HG03432 (cell line): ENCODE measurements at regions not wholly inside any gene's neighbourhood (a gene's known extent, or its start where the extent isn't known, plus 50 kb on each side); places are given as distances from the start of the nearest gene placed in this dataset.
"Not testable (repeated sequence)": the region's sequence is repeated elsewhere in the genome, so short reads cannot be mapped to it uniquely, and the experiment has no call there.

Source experiments
- ATAC-seq: cut with Tn5 transposase; IDR thresholded peaks from one replicate; pipeline ENCODE4 v1.9.1; 2021; ENCODE audit warnings: mild to moderate bottlenecking, moderate library complexity; ENCODE audit not compliant: unreplicated experiment

DNA sequence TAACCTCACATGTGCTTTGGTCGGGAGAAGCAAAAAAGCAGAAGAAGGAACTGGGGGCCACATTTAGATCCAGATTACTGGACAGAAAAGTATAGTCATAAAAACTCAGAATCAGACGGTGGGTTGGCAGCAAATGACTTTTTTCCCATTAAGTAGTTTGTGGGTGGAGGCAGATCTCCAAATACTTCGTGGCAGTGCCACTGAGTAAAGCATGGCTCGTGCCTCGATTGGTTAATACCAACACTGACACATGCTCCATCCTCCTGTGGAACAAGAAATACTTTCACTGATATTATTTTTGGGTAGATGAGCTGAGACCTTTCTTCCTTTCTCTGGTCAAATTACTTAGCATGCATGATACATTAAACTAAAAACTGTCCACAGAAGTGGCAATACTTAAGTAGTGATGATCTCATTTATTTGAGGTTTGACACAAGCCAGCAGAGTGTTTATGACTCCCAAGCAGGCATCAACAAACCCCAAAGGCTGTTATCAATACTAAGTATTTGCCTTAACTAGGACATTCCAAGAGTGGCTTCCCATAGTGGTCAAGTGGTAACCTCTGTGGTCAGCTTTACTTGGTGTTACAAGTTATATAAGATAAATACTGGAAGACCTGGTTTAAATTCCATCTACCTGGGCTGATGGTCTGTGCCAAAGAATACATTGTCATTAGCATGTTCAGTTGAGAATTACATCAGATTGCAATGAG lies 500.0 kb upstream of the RUNX1 start:
- no peak for ATAC-seq

DNA sequence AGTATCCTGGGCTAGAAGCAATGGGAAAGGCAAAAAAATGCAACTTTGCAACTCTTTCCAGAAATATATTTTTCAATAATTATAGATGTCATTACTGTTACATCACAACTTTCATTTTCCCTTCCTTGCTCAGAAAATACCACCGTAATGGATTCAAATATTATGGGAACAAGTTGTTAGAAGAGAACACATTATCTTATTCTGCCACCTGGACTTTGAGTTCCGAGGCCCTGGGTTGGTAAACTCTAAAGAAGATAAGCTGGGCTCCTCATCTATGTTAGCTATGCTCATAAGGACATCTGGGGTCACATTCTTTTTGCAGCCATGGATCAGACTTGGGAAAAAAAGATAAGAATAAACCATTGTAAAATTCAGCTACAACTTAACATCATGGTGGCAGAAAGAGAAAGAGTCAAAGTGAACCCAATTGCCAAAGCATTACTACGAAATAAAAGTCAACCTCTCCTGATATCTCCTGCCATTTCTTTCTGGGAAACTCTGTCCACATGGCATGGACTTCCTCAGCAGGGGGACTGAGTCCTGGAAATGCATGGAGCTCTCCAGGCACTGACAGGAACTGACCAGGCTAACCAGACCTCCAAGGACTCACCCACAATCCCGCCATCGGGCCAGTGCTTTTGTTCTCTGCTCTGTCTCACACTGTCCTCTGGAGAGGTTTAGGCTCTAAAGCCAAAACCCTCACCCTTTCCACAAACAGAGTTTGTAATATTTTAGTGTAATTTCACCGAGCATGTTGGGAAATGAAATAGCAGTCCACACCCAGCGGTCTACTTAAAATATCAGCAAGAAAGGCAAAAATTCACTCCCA lies 499.1 kb upstream of the RUNX1 start:
- ATAC-seq = no peak

DNA sequence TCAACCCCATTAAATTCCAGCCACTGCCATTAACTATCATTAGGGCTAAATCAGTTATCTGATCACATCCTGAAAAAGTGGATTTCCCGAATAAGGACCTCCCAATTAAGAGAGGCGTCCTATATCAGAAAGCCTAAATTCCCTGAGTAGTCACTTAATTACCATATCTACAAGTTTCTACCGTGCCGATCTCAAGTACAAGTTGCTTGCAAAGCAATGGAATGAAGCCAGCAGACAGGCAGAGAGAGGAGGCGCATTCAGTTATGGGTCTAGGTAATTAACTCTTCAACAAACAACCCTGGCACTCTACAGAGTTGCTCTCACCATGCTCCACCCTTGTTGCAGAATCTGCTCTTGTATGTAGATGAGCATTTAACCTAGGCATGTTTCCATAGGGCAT lies 494.6 kb upstream of the RUNX1 start:
- no peak for ATAC-seq

DNA sequence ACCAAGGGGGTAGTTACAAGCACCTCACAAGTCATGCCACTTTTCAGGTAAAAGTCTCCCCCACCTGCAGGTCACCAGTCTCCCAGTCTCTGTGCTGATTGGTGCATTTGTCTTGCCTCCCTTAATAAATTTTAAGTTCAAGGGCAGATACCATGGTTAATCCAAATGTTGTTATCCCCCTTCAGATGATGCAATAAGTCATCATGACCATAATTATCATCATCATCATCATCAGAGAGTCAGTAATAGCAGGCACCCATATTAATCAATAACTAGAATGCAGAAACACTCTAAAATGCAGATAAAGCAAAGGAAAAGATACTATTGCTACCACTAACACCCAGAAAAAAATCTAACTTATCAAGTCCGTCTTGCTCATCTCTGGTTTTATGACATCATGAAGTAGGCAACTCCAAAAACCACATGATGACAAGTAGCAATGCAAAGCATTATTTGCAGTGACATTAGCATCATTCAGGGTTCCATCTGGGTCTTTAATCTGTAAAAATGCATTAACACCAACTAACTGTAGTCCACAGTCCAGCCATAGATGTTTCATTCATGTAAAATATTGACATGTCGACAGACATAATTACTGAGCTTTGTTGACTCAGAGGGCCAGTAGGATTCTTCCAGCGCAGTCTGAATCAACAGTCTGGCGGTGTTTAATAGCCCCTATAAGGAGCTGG lies 492.0 kb upstream of the RUNX1 start:
- ATAC-seq = no peak

DNA sequence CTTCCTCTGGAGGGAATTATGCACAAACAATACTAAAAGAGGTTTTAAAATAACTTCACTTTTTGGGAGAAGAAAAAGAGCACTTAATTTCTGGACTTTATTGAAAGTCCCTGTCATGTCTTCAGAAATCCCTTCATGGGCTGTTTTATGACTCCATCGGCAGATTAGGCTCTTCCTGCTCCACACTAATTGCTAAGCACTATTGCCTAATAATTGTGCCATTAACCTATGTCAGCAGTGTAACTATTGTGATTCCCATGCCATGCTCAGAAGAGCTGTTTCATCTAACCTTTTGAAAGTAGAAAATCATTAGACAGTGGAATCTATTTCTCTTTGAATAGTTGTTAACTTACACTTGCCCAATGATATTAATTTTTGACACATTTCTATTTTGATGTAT lies 489.3 kb upstream of the RUNX1 start:
- ATAC-seq = no peak

DNA sequence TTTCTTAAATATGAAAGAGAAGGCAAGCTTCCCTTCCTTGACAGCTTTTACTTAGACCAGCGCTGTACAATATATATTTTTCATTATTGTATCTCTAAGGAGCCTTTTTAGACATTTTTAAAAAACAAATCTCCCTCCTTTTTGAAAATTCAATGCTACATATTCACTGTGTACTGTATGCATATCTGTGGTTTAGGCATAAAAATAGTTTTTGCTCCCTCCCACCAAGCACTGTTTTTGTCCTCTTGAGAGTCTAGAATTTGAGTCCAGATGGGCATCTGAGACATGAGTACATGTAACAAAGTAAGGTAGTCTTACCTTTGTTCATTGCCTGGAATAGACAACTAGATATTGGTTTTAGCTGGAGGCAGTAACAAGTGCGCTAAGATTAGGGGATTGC lies 488.5 kb upstream of the RUNX1 start:
- ATAC-seq = no peak

DNA sequence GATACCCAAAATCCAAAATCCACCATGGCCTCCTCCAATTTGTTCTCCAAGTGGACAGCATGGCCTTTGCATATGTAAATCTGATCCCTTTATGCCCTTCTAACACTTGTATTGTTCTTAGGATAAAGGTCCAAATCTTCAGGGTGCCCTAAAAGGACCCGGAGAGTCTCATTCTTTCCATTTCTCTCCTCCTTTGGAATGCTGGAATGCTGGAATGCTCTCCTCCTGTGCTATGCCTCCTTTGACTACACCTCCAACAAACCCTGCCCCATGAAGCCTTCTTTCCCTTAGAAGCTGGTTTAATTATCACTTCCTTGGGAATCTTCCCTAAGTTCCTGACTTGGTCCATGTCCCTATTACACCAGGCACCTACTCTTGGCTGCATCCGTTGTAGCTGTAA lies 484.8 kb upstream of the RUNX1 start:
- no peak for ATAC-seq

DNA sequence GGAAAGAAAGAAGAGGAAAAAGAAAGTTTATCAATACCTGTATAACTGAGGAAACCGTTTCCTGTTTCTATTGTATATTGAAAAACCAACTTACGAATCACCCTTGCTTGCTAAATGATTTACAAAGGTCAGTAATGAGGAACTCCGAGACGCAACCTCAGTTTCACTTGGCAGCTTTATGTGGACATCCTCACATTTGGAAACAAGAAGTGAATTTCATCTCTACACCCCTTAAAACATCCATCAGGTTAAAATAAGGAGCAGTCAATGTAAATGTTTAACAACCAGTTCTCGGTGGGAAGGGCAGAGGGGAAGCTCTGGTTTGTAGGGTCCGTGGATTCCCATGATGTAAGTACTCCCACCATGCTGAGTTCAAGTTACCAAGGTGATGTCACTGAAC lies 481.7 kb upstream of the RUNX1 start:
- no peak for ATAC-seq

DNA sequence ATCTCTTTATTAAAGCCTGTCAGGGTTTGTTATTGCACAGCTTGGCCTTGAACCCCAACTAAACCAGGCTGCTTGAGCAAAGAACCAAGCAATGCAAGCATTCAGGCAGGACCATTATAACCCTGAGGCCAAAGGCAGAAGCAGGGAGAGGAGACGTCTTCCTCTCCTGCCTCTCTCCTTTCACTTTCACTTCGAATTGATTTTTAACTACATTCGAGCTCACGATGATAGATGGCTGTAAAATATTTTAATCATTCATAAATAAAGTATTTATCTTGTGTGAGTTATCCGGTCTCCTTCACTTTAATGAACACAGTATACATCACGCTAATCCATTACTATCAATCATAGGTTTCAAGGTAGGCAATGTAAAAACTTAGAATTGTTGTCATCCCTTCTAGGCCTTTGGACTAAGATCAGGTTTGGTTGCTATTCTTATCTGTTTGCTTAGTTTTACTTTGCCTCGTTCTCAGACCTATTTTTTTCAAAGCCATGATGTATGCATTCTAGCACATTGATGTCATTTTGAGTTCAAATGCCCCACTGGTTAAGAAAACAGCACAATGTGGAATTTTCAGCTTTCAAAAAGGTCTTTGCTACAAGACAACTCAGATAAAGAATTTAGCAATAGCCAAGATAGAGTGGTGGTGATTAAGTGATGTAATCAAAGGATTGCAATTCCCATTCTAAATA lies 480.2 kb upstream of the RUNX1 start:
- peak; percentile 65 for ATAC-seq

DNA sequence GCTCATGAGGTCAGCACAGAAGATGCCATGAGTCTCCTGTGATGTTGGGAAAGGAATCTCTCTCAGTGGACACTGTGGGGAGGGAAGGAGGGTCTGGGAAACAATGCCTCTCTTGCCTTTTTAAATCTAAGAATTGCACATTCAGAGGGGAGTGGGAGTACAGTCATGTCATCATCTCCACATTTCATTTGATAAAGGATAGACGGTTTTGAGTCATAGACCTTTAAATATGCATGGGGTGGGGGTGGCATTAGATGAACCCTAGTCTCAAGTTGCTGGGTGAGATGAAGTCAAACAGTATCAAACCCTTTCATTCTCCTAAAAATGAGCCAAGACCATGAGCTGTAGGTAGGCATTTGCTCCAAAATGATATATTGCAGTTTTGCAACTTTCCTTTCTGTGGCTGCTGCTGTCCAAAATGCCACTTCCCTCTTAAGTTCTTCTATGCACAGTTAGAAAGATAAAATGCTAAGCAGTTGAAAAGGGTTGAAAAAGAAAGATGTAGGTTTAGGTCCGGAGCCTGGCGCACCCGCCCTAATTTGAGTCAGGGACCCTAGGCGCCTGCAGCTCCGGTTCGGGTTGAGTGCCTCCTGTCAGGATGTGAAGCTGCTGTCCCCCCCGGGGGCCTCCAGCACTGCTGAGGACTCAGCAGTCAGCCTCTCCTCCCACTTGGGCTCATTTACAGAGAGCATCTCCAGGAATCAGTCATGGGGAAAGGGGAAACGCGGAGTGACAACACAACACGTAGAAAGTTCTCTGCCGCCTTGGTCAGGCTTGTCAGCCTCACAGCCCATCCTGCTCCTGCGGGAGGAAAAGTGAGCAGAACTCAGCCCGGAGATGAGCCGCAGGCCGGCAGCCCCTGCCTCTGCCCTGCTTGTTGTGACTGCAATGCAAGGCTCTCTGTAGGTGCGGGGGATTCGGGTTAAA lies 479.3 kb upstream of the RUNX1 start:
- ATAC-seq = peak; percentile 63

DNA sequence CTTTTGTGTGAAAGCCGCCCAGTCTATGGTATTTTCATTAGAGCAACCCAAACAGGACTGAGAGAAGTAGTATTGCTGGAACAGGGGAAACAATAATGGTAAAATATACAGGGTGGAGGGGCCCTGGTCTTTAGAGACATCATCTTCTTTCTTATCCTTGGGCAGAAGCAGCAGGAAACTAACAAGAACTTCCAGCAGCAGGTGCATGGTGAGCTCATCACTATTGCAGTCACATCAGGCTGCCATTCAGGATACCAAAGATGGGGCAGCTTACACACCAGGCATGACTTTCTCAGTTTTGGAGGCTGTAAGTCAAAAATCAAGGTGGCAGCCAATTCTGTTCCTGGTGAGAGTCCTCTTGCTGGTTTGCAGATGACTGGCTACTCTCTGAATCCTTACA lies 478.3 kb upstream of the RUNX1 start:
- ATAC-seq = no peak

DNA sequence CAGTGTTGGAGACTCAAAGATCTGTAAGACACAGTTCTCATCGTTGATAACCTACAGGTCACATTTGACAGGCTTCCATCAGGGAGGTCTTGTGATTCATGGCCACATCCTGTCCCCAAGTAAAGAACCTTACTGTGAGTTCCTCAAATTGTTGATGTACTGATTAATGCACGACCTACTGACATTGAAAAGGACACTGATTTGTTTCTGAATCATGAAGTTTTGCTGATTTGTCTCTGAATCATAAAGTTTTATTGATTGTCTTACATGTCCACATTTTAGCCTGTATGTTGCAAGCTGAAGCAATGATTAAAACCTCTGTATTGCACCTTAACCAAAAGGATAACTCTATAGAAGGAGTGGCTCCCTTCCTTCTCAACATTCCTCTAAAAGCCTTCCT lies 476.3 kb upstream of the RUNX1 start:
- ATAC-seq = no peak

DNA sequence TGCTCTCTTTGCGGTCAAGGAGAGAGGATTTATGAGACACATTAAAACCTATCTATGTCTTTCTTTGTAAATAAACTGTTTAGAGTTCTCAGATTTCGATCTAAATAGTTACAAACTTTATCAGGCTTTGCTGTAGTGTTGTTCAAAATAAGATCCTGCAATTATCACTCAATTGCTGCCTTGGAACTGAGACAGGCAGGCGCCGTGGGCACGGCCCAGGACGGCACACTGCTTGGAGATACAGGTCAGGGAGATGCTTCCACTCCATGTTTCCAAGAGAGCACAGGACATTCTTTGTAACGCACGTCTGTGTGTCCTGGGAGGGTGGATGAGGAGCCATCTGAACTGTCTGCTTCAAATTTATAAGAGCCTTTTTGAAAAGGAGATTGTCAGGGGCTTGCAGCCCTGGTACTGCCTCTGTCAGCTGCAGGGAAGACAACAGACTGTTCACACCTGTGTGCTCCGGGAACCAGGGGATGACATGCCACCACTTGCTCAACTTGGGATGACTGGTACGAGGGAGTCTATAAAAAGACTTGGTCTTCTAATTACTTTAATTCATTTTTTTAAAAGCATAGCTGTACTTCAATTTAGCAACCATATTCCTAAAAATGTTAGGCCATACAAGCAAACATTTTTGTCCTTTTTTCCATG lies 472.9 kb upstream of the RUNX1 start:
- no peak for ATAC-seq

DNA sequence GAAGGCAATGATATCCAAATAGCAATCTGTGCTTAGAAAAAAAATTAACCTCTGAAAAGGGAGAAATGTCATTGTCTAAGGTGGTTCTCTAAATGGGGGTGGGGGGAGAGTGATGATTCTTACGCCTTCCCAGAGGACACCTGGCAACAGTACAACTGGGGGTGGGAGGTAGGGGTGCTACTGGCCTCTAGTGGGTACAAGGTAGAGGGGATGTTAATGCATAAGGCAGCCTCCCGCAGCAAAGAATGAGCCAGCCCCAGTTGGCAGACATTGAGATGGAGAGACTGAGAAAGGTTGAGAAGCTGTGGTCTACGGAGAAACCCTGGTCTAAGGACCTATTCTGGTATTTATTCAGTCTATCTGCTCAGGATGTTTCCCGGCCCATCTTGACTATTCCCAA lies 472.2 kb upstream of the RUNX1 start:
- ATAC-seq = no peak

DNA sequence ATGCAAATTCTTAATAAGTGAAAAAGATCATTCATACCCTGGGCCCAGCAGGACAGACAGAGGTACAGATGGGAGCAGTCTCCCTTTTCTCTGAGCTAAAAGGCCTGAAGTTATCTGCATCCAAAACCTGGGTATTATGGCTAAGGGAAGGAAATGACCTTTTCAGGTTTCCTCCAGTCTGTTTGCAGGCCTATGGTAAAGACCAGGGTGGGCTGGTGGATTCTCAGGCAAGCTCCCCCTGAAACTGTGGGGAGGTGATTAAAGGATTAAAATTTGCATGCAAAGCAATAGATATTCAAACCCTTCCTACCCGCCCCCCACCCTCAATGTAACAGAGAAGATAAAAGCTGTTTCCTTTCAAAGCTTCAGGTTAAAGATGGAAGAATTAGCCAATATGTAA lies 471.8 kb upstream of the RUNX1 start:
- ATAC-seq = no peak

DNA sequence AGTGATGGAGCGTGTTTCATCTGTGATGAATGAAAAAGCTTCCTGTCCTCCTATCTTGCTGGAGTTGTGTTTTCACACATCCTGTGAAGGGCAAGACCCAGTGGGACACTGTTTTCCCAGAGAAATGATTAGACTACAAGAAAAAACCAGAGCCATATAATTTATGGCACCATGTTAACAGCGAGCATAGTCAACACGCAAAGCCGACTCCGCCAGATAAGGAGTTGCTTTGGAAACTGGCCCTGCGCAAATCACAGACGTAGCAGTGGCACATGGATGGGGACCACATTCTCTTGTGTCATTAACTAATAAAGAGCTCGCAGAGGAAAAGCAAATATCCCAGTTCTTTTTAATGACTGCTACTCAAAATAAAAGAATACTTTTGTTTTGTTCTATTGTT lies 471.2 kb upstream of the RUNX1 start:
- no peak for ATAC-seq

DNA sequence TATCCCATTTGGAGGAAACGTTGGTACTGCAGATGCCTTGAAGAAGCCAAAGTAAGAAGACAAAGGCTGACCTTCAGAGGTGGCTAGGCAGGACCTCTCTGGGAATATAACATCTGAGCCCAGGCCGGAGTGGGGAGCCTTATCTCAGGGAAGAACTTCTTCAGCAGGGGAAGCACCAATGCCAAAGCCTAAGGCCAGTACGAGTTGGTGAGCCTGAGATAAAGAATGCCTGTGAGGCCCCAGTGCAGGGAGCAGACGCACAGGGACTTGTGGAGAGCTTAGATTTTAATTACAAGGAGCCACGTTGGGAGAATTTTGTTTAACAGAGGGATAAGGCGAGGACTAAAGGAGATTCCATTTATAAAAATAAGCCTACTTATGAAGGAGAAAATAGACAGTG lies 468.8 kb upstream of the RUNX1 start:
- ATAC-seq = no peak

DNA sequence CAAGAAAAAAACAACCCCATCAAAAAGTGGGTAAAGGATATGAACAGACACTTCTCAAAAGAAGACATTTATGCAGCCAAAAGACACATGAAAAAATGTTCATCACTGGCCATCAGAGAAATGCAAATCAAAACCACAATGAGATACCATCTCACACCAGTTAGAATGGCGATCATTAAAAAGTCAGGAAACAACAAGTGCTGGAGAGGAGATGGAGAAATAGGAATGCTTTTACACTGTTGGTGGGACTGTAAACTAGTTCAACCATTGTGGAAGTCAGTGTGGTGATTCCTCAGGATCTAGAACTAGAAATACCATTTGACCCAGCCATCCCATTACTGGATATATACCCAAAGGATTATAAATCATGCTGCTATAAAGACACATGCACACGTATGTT lies 467.2 kb upstream of the RUNX1 start:
- not testable (repeated sequence) for ATAC-seq

DNA sequence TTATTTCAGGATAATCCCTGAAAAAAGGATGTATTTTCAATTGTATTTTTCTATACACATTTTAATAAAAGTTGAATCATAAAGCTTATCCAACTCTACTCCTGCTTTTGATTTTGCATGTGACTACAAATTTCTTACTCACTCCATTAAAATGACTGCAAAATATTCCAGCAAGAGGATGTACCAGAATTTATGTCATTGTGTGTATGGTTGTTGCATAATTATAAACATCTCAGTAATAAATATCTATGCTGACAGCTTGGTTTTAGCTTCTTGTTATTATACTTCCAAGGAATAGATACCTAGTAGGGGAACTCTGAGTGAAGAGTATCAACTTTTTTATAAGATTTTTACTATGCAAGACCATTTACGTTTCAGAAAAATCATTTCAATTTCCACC lies 463.2 kb upstream of the RUNX1 start:
- no peak for ATAC-seq

DNA sequence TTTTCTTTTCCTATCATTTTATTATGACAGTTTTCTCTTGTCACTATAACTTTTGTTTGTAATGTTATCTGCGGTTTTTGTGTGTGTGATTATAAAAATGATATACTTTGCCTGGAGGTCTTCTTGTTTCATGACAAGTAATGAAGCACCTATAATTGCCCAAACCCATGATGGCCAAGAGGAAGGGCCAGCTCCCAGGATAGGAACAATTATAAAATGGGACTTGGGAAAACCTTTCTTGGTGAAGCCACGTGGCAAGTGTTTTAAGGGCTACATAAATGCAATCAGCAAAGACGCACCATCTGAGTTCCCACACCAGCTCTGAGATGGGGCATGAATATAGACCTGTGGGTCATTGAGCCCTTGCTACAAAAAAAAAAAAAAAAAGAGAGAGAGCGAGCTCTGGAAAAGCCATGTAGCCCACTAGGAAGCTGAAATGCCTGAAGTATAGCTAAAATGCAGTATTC lies 462.6 kb upstream of the RUNX1 start:
- ATAC-seq = no peak
